ENCODE measurements at regions not wholly inside any gene's neighbourhood (a gene's known extent, or its start where the extent isn't known, plus 50 kb on each side); places are given as distances from the start of the nearest gene placed in this dataset.

DNA sequence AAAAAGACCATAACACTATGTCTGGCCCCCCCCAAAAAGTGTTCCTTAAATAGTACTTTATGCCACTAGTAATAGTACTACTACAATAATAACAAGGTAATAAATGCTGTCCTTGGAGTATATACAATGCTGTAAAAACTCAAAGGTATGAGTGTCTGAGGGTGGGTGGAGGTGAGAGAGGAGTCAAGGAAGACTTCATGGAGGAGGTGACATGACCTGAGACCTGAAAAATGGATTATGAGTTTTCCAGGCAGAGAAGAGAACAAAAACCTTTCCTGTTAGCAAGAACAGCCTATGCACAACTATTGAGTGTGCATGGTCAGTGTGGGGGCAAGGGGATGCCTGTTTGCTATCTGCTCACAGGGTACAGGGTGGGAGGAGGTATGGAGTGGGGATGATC lies 290.2 kb upstream of the USP24 start:
- H3K9me3 Mint-ChIP-seq (ENCODE audit: low read depth), result no peaks in the 10 kb centered on the region
- H3K27me3 Mint-ChIP-seq (ENCODE audit: low read depth), result no peaks in the 10 kb centered on the region
- no peak overlapping the region for H3K4me3 Mint-ChIP-seq (ENCODE audit: unreplicated experiment)
- H3K36me3 Mint-ChIP-seq (ENCODE audit: low read depth), result no peaks in the 10 kb centered on the region
- no peak for DNase-seq (ENCODE audit: low spot score)
- H3K4me1 Mint-ChIP-seq (ENCODE audit: low read depth), result peaks cover 44% of the 10 kb centered on the region
- TF ChIP-seq, protein P1, sequence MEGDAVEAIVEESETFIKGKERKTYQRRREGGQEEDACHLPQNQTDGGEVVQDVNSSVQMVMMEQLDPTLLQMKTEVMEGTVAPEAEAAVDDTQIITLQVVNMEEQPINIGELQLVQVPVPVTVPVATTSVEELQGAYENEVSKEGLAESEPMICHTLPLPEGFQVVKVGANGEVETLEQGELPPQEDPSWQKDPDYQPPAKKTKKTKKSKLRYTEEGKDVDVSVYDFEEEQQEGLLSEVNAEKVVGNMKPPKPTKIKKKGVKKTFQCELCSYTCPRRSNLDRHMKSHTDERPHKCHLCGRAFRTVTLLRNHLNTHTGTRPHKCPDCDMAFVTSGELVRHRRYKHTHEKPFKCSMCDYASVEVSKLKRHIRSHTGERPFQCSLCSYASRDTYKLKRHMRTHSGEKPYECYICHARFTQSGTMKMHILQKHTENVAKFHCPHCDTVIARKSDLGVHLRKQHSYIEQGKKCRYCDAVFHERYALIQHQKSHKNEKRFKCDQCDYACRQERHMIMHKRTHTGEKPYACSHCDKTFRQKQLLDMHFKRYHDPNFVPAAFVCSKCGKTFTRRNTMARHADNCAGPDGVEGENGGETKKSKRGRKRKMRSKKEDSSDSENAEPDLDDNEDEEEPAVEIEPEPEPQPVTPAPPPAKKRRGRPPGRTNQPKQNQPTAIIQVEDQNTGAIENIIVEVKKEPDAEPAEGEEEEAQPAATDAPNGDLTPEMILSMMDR (IDR thresholded peaks at IDR 0.05), result no peak
- H3K27ac Mint-ChIP-seq (ENCODE audit: unreplicated experiment), result no peak overlapping the region

DNA sequence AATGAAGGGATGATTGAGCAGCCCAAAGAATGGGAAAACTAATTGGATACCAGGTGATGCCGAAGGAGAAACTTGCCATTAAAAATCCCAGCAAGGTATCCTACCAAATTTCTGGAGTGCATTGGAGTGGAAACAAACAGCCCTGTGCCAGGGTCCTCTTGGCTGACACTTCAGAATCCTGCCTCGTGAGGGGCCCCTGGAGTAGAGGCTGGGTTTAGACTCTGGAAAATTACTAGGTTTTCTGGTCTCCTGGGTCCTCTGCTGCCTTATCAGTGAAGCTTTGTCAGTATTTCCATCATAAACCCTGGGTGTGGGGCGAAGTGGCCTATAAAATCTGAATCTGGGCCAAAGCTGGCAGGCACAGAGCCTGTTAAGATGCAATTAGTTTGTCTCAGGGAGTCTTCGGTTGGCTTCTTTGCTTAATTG lies 289.2 kb upstream of the USP24 start:
- TF ChIP-seq, protein P1 (IDR thresholded peaks at IDR 0.05), result no peak
- H3K36me3 Mint-ChIP-seq (ENCODE audit: low read depth), result no peaks in the 10 kb centered on the region
- no peak overlapping the region for H3K4me3 Mint-ChIP-seq (ENCODE audit: unreplicated experiment)
- no peaks in the 10 kb centered on the region for H3K9me3 Mint-ChIP-seq (ENCODE audit: low read depth)
- H3K27me3 Mint-ChIP-seq (ENCODE audit: low read depth), result no peaks in the 10 kb centered on the region
- H3K27ac Mint-ChIP-seq (ENCODE audit: unreplicated experiment), result peak overlapping the region; percentile 13
- peaks cover 44% of the 10 kb centered on the region for H3K4me1 Mint-ChIP-seq (ENCODE audit: low read depth)
- DNase-seq (ENCODE audit: low spot score), result no peak

DNA sequence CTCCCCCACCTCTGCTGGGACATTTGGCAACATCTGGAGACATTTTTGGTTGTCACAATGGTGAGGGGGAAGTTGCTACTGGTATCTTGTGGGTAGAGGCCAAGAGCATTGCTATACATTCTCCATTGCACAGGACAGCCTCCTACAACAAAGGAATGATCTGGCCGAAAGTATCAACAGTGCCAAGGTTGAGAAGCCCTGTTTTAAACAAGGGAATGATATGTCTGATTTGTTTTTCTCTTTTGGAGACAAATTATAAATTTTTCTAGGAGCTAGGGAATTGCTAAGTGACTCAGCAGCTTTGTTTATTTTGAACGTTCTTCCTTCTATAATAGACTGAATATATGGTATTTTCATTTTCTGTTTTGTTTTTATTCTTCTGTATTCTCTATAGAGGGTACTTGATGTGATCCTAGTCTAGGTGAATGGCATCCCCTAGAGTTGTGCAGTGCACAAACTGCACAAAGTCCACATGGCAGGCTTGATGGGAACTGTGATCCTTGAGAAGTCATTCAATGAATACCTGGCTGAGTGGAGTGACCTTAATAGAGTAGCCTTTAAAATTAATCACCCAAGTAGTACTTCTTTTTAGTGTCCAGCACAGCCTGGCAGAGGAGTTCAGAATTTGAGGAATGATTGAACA lies 288.6 kb upstream of the USP24 start:
- TF ChIP-seq, protein P1 (IDR thresholded peaks at IDR 0.05), result no peak
- Mint-ChIP-seq H3K27me3 (ENCODE audit: low read depth) (no peaks in the 10 kb centered on the region), H3K27ac (ENCODE audit: unreplicated experiment) (peak overlapping the region; percentile 66), H3K9me3 (ENCODE audit: low read depth) (no peaks in the 10 kb centered on the region), H3K4me1 (ENCODE audit: low read depth) (peaks cover 44% of the 10 kb centered on the region), H3K4me3 (ENCODE audit: unreplicated experiment) (no peak overlapping the region), H3K36me3 (ENCODE audit: low read depth) (no peaks in the 10 kb centered on the region)
- no peak for DNase-seq (ENCODE audit: low spot score)

DNA sequence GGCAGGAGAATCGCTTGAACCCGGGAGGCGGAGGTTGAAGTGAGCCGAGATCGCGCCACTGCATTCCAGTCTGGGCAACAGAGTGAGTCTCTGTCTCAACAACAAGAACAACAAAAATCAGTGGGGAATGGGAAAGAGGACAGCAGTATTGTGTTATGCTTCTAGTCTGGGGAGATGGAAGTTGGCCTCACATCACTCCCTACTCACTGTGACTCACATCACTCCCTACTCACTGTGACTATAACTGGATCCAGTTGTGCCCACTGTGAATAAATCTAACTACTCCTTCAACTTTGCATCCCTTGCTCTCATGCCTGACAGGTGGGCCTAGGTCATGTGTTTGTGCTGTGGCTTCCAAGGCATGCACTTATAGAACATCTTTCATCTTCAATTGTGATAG lies 285.4 kb upstream of the USP24 start:
- TF ChIP-seq, protein P1 (IDR thresholded peaks at IDR 0.05), result no peak
- H3K27ac Mint-ChIP-seq (ENCODE audit: unreplicated experiment), result no peak overlapping the region
- no peaks in the 10 kb centered on the region for H3K27me3 Mint-ChIP-seq (ENCODE audit: low read depth)
- H3K36me3 Mint-ChIP-seq (ENCODE audit: low read depth), result no peaks in the 10 kb centered on the region
- no peaks in the 10 kb centered on the region for H3K9me3 Mint-ChIP-seq (ENCODE audit: low read depth)
- H3K4me1 Mint-ChIP-seq (ENCODE audit: low read depth), result peaks cover 19% of the 10 kb centered on the region
- DNase-seq (ENCODE audit: low spot score), result no peak
- no peak overlapping the region for H3K4me3 Mint-ChIP-seq (ENCODE audit: unreplicated experiment)

DNA sequence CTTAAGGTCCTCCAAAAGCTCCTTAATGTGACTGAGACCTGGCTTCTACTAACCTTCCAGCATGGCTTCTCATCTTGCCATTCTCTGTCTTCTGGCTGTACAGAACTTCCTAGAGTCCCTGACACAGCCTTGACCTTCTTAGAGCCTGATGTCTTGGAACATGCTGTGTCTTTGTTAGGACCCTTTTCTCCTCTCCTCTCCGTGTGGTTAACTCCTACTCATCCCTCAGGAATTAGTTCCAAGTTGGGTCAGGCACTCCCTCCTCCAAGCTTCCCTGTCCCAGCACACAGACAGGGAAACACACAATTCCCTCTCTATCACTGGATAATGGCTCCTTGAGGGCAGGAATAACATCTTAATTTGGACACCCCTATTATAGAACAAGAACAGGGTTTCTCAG lies 275.4 kb upstream of the USP24 start:
- DNase-seq (ENCODE audit: low spot score), result no peak
- Mint-ChIP-seq H3K36me3 (ENCODE audit: low read depth) (no peaks in the 10 kb centered on the region), H3K9me3 (ENCODE audit: low read depth) (no peaks in the 10 kb centered on the region), H3K27me3 (ENCODE audit: low read depth) (no peaks in the 10 kb centered on the region), H3K4me3 (ENCODE audit: unreplicated experiment) (no peak overlapping the region), H3K27ac (ENCODE audit: unreplicated experiment) (no peak overlapping the region), H3K4me1 (ENCODE audit: low read depth) (peaks cover 2% of the 10 kb centered on the region)
- TF ChIP-seq, protein P1 (IDR thresholded peaks at IDR 0.05), result no peak

Data from chondrocyte (in vitro differentiated cells).